ENCODE measurements at regions not wholly inside any gene's neighbourhood (a gene's known extent, or its start where the extent isn't known, plus 50 kb on each side); places are given as distances from the start of the nearest gene placed in this dataset.

GRCh38 chr13:59374691-59375090, 789.0 kb downstream of the DIAPH3 start (continued):
- TF ChIP-seq, protein P1, sequence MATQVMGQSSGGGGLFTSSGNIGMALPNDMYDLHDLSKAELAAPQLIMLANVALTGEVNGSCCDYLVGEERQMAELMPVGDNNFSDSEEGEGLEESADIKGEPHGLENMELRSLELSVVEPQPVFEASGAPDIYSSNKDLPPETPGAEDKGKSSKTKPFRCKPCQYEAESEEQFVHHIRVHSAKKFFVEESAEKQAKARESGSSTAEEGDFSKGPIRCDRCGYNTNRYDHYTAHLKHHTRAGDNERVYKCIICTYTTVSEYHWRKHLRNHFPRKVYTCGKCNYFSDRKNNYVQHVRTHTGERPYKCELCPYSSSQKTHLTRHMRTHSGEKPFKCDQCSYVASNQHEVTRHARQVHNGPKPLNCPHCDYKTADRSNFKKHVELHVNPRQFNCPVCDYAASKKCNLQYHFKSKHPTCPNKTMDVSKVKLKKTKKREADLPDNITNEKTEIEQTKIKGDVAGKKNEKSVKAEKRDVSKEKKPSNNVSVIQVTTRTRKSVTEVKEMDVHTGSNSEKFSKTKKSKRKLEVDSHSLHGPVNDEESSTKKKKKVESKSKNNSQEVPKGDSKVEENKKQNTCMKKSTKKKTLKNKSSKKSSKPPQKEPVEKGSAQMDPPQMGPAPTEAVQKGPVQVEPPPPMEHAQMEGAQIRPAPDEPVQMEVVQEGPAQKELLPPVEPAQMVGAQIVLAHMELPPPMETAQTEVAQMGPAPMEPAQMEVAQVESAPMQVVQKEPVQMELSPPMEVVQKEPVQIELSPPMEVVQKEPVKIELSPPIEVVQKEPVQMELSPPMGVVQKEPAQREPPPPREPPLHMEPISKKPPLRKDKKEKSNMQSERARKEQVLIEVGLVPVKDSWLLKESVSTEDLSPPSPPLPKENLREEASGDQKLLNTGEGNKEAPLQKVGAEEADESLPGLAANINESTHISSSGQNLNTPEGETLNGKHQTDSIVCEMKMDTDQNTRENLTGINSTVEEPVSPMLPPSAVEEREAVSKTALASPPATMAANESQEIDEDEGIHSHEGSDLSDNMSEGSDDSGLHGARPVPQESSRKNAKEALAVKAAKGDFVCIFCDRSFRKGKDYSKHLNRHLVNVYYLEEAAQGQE (IDR thresholded peaks at IDR 0.05; ENCODE audit: low read depth, low read length), result no peak
- TF ChIP-seq MYC (IDR thresholded peaks at IDR 0.05; ENCODE audit: insufficient read depth, insufficient read length, insufficient replicate concordance, low read length, severe bottlenecking) (no peak), RUNX3 (IDR thresholded peaks at IDR 0.05; ENCODE audit: low read length) (no peak), CBX5 (IDR thresholded peaks at IDR 0.05; ENCODE audit: low read depth) (no peak), E2F4 (IDR thresholded peaks at IDR 0.05; ENCODE audit: low read depth, low read length) (no peak), PAX8 (IDR thresholded peaks at IDR 0.05) (no peak), SMARCA5 (IDR thresholded peaks at IDR 0.05) (no peak), RCOR1 (conservative IDR thresholded peaks at IDR 0.05; ENCODE audit: low read depth, low read length) (no peak), TCF7 (IDR thresholded peaks at IDR 0.05; ENCODE audit: borderline replicate concordance) (no peak)

GRCh38 chr13:59384154-59384553, 779.6 kb downstream of the DIAPH3 start:
- H3K27me3 ChIP-seq (replicated peaks in 1 of 2; ENCODE audit: control insufficient read depth in 2 of 2, insufficient read depth in 2 of 2, low read length in 1 of 2), result no peaks in the 10 kb centered on the region
- no peaks in the 10 kb centered on the region for H3K9me3 ChIP-seq (replicated peaks; ENCODE audit: control insufficient read depth, insufficient read depth, low read length)
- WGBS (ENCODE audit: insufficient coverage, insufficient replicate concordance, low lambda C conversion rate, missing lambda C conversion rate), result 0% methylated on average over 1 of the region's 1 CpG
- no peaks in the 10 kb centered on the region for H3K79me2 ChIP-seq (ENCODE audit: control insufficient read depth, insufficient read depth, low read length)
- no peaks in the 10 kb centered on the region for H3K4me1 ChIP-seq (ENCODE audit: control insufficient read depth, insufficient read depth, low read length)
- CTCF ChIA-PET, result no interaction called here
- H3K9ac ChIP-seq (ENCODE audit: control insufficient read depth, insufficient read depth, low read length), result no peak overlapping the region
- no peak overlapping the region for H3K4me3 ChIP-seq
- BruUV-seq (replicated peaks), result no TSS peak
- in situ Hi-C loops (cut with MboI), result no loop called here
- intact Hi-C loops (cut with micrococcal nuclease; ENCODE audit: unreplicated experiment), result no loop called here
- TF ChIP-seq TAF1 (IDR thresholded peaks at IDR 0.05; ENCODE audit: borderline replicate concordance, low read depth, low read length) (no peak), PAX5 (IDR thresholded peaks at IDR 0.05; ENCODE audit: borderline replicate concordance, low read depth, low read length) (no peak)
- TF ChIP-seq, protein P2, sequence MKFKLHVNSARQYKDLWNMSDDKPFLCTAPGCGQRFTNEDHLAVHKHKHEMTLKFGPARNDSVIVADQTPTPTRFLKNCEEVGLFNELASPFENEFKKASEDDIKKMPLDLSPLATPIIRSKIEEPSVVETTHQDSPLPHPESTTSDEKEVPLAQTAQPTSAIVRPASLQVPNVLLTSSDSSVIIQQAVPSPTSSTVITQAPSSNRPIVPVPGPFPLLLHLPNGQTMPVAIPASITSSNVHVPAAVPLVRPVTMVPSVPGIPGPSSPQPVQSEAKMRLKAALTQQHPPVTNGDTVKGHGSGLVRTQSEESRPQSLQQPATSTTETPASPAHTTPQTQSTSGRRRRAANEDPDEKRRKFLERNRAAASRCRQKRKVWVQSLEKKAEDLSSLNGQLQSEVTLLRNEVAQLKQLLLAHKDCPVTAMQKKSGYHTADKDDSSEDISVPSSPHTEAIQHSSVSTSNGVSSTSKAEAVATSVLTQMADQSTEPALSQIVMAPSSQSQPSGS (IDR thresholded peaks at IDR 0.05; ENCODE audit: low read length), result no peak
- TF ChIP-seq, protein P3, sequence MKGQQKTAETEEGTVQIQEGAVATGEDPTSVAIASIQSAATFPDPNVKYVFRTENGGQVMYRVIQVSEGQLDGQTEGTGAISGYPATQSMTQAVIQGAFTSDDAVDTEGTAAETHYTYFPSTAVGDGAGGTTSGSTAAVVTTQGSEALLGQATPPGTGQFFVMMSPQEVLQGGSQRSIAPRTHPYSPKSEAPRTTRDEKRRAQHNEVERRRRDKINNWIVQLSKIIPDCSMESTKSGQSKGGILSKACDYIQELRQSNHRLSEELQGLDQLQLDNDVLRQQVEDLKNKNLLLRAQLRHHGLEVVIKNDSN (IDR thresholded peaks at IDR 0.05; ENCODE audit: borderline replicate concordance, extremely low read length, insufficient read depth, low read depth, low read length), result no peak
- H3K36me3 ChIP-seq (ENCODE audit: control insufficient read depth in 2 of 2, insufficient read depth in 2 of 2, low read length in 1 of 2), result no peaks in the 10 kb centered on the region
- no peak overlapping the region for H2AFZ ChIP-seq (ENCODE audit: control insufficient read depth, low read depth, low read length)
- ATAC-seq (no peak), FAIRE-seq (no peak), DNase-seq (ENCODE audit: low read depth, low spot score) (no peak)
- RAD21 ChIA-PET (ENCODE audit: unreplicated experiment), result no interaction called here
- H4K20me1 ChIP-seq (ENCODE audit: control insufficient read depth, insufficient read depth), result no peaks in the 10 kb centered on the region
- POLR2A ChIA-PET, result no interaction called here
- SMC1A ChIA-PET (ENCODE audit: uncharacterized antibody, unreplicated experiment), result no interaction called here
- no peak overlapping the region for H3K27ac ChIP-seq (ENCODE audit: control insufficient read depth, insufficient read depth)
- no peak overlapping the region for H3K4me2 ChIP-seq (ENCODE audit: control insufficient read depth, insufficient read depth)
